IMR-90 (cell line): ENCODE measurements at regions not wholly inside any gene's neighbourhood (a gene's known extent, or its start where the extent isn't known, plus 50 kb on each side); places are given as distances from the start of the nearest gene placed in this dataset.

ENCODE experiments used
- ATAC-seq: fragments of 200-7000 bp; cut with Tn5 transposase; 2 replicates; pipeline ENCODE4 v1.9.1; 2020; ENCODE audit warnings: low read depth, mild to moderate bottlenecking, moderate library complexity
- BruUV-seq: library from RNA; stranded (reverse); fragments of 400-500 nt; replicated peaks from 2 replicates; lab custom pipeline; 2021; lab: Mats Ljungman, UMichigan
- CTCF ChIA-PET: fragments of 300-600 bp; formaldehyde crosslinking; extraction: SDS; loops from one replicate; lab custom pipeline; 2021; ENCODE audit warnings: antibody characterized with exemption; lab: Yijun Ruan, JAX
- POLR2A ChIA-PET: fragments of 300-600 bp; sonication (Branson Sonifier 250); formaldehyde crosslinking; loops from one replicate; lab custom pipeline; 2022; ENCODE audit warnings: antibody characterized with exemption; ENCODE audit not compliant: unreplicated experiment; lab: Charles Lee
- DNase-seq: peaks from one replicate; pipeline ENCODE4 v3.0.0; 2013
- H2AFZ ChIP-seq: replicated peaks from 2 replicates; pipeline ENCODE3; 2013; ENCODE audit warnings: low read length, mild to moderate bottlenecking; ENCODE audit not compliant: poor library complexity
- H2AK5ac ChIP-seq: 2 replicates; pipeline ENCODE4 v1.6.1; 2013; ENCODE audit warnings: low read depth, low read length, inconsistent platforms
- H2AK9ac ChIP-seq: replicated peaks from 2 replicates; pipeline ENCODE3; 2013; ENCODE audit warnings: mild to moderate bottlenecking, low read depth, low read length, moderate library complexity; ENCODE audit not compliant: poor library complexity
- H2BK120ac ChIP-seq: 2 replicates; pipeline ENCODE4 v1.6.1; 2013; ENCODE audit warnings: low read depth, low read length, inconsistent platforms
- H2BK15ac ChIP-seq: 3 replicates; pipeline ENCODE4 v1.6.1; 2013; ENCODE audit warnings: low read depth, low read length, inconsistent platforms
- H2BK20ac ChIP-seq: 2 replicates; pipeline ENCODE4 v1.6.1; 2013; ENCODE audit warnings: low read depth, mild to moderate bottlenecking, inconsistent platforms, low read length, moderate library complexity
- H2BK5ac ChIP-seq: 2 replicates; pipeline ENCODE4 v1.6.1; 2013; ENCODE audit warnings: mild to moderate bottlenecking, low read depth, low read length, inconsistent platforms; ENCODE audit not compliant: poor library complexity, severe bottlenecking
- H3K14ac ChIP-seq: replicated peaks from 2 replicates; pipeline ENCODE4 v1.6.1; 2013; ENCODE audit warnings: low read depth, low read length, inconsistent platforms
- H3K18ac ChIP-seq: 2 replicates; pipeline ENCODE4 v1.6.1; 2013; ENCODE audit warnings: low read depth, low read length, control low read depth
- H3K23ac ChIP-seq: 2 replicates; pipeline ENCODE4 v1.6.1; 2013; ENCODE audit warnings: low read depth, low read length, inconsistent platforms
- H3K27ac ChIP-seq: 2 replicates; pipeline ENCODE4 v1.5.1; 2013; ENCODE audit warnings: mild to moderate bottlenecking, control low read depth, low read length; ENCODE audit not compliant: insufficient read depth
- H3K27me3 ChIP-seq: 2 replicates; pipeline ENCODE4 v1.6.1; 2013; ENCODE audit warnings: low read length; ENCODE audit not compliant: control insufficient read depth, insufficient read depth
- H3K36me3 ChIP-seq: 2 replicates; pipeline ENCODE4 v1.6.1; 2013; ENCODE audit warnings: low read length, mixed read lengths; ENCODE audit not compliant: control insufficient read depth, insufficient read depth
- H3K4ac ChIP-seq: 2 replicates; pipeline ENCODE4 v1.6.1; 2013; ENCODE audit warnings: low read depth, low read length, inconsistent platforms
- H3K4me1 ChIP-seq: 2 replicates; pipeline ENCODE4 v1.6.1; 2013; ENCODE audit warnings: low read length, mixed read lengths; ENCODE audit not compliant: control insufficient read depth, insufficient read depth
- H3K4me2 ChIP-seq: 2 replicates; pipeline ENCODE4 v1.6.1; 2013; ENCODE audit warnings: low read depth, mild to moderate bottlenecking, control low read depth, low read length, moderate library complexity
- H3K4me3 ChIP-seq: 2 replicates; pipeline ENCODE4 v1.5.1; 2013; ENCODE audit warnings: low read depth, mild to moderate bottlenecking, control low read depth, low read length, moderate library complexity; ENCODE audit not compliant: insufficient read depth
- H3K56ac ChIP-seq: 2 replicates; pipeline ENCODE4 v1.6.1; 2013; ENCODE audit warnings: low read length, inconsistent platforms; ENCODE audit not compliant: insufficient read depth; ENCODE audit errors: extremely low read depth
- H3K79me1 ChIP-seq, 2 experiments: 2 replicates each; pipeline ENCODE4 v1.6.1; 2013; ENCODE audit warnings: low read length in 2 of 2, inconsistent platforms in 1 of 2, low read depth in 1 of 2
- H3K9ac ChIP-seq: 2 replicates; pipeline ENCODE4 v1.6.1; 2013; ENCODE audit warnings: low read depth, low read length, control low read depth
- H3K9me1 ChIP-seq: 2 replicates; pipeline ENCODE4 v1.6.1; 2013; ENCODE audit warnings: low read length, inconsistent platforms; ENCODE audit not compliant: insufficient read depth
- H3K9me3 ChIP-seq: 2 replicates; pipeline ENCODE4 v1.6.1; 2013; ENCODE audit warnings: low read length; ENCODE audit not compliant: control insufficient read depth, insufficient read depth
- H4K20me1 ChIP-seq: 2 replicates; pipeline ENCODE4 v1.6.1; 2013; ENCODE audit warnings: low read length, inconsistent platforms; ENCODE audit not compliant: insufficient read depth
- H4K5ac ChIP-seq: 2 replicates; pipeline ENCODE4 v1.6.1; 2013; ENCODE audit warnings: mild to moderate bottlenecking, low read depth, low read length, control low read depth
- H4K8ac ChIP-seq, 2 experiments: 2 replicates each; pipeline ENCODE4 v1.6.1; 2013; ENCODE audit warnings: low read depth in 2 of 2, low read length in 2 of 2, control low read depth in 1 of 2, inconsistent platforms in 1 of 2
- H4K91ac ChIP-seq: 2 replicates; pipeline ENCODE4 v1.6.1; 2013; ENCODE audit warnings: low read depth, low read length, inconsistent platforms; ENCODE audit not compliant: insufficient read depth
- FOS ChIP-seq: fragments of 150-350 bp; IDR thresholded peaks from 2 replicates; pipeline ENCODE4 v1.6.1; 2016; ENCODE audit warnings: low read depth, low read length
- POLR2A ChIP-seq: IDR thresholded peaks from 2 replicates; pipeline ENCODE4 v1.6.1; 2012; ENCODE audit warnings: mild to moderate bottlenecking, low read depth, low read length
- WGBS, 2 experiments: methylation state at CpG; one replicate each; pipeline versions ENCODE4 v1.1.5 to v1.1.7; 2013; ENCODE audit warnings: missing lambda C conversion rate in 2 of 2; ENCODE audit not compliant: insufficient read length in 1 of 2; ENCODE audit errors: extremely low coverage in 2 of 2; 5-methylcytosine and 5-hydroxymethylcytosine counted together
- dilution Hi-C: fragments of 300-500 bp; cut with HindIII; formaldehyde crosslinking; loops from one replicate; pipeline ENCODE4 v1.14.3; 2018; ENCODE audit warnings: low sequenced_read_pairs; ENCODE audit not compliant: unreplicated experiment
- in situ Hi-C: fragments of 300-500 bp; cut with MboI; formaldehyde crosslinking; loops from 3 replicates; pipeline ENCODE4 v1.14.3; 2019; ENCODE audit warnings: low sequenced_read_pairs, inconsistent platforms, mixed read lengths
- intact Hi-C: fragments of 100-400 bp; cut with micrococcal nuclease; formaldehyde crosslinking; loops from 2 replicates; pipeline ENCODE4 v1.10.0; 2022

DNA sequence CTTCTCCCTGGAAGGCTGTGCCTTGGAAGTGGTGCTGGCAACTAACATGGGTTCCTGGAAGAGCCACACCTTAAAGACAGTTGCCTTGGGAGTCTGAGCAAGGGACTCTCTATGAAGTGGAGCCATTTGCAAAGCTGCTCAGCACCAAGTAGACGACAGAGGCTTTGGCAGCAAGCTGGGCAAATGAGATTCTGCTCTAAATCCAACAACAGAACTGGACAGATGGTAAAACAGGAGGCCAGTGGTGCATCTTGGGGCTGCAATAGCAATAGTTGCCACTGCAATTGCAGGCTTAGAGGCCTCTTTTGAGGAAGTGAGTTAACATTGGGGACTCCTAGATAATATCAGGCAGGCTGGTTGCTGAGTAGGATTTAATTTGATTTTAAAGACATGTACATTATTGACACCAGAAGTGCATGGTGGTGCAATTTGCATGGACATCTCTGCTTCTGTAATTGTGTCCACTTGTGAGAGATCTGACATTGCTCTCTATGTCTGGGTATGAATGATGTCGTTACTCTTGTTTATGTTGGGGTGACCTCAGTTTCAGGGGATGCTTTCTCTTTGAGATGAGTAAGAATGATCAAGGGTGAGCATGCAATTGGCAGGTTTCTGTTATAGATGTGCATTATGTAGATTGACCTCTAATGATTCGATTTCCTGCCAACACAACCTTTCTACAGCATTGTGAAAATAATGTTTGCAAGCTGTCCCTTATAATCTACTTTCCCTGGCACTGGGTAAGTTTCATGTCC, 568.3 kb upstream of the MEX3C start:
- no peak overlapping the region for H3K4ac ChIP-seq
- no peaks in the 10 kb centered on the region for H3K4me1 ChIP-seq
- no peak overlapping the region for H3K27ac ChIP-seq
- no peak overlapping the region for H3K14ac ChIP-seq
- H3K4me3 ChIP-seq = no peak overlapping the region
- H3K9me1 ChIP-seq = no peaks in the 10 kb centered on the region
- no peaks in the 10 kb centered on the region for H3K79me1 ChIP-seq
- H3K23ac ChIP-seq = no peak overlapping the region
- DNase-seq (no peak), ATAC-seq (no peak)
- H2AK9ac ChIP-seq = no peak overlapping the region
- intact Hi-C loops (no loop called here), in situ Hi-C loops (no loop called here), dilution Hi-C loops (no loop called here)
- H4K8ac ChIP-seq = no peak overlapping the region
- H2BK15ac ChIP-seq = no peak overlapping the region
- no peak overlapping the region for H2BK5ac ChIP-seq
- TF ChIP-seq POLR2A = no peak
- TF ChIP-seq FOS = no peak
- no peak overlapping the region for H3K18ac ChIP-seq
- no peak overlapping the region for H3K4me2 ChIP-seq
- no peak overlapping the region for H2BK120ac ChIP-seq
- no peak overlapping the region for H3K9ac ChIP-seq
- H2BK20ac ChIP-seq = no peak overlapping the region
- H3K36me3 ChIP-seq = no peaks in the 10 kb centered on the region
- no peak overlapping the region for H2AFZ ChIP-seq
- H3K56ac ChIP-seq = no peak overlapping the region
- no peak overlapping the region for H4K5ac ChIP-seq
- H4K91ac ChIP-seq = no peak overlapping the region
- CTCF ChIA-PET = no interaction called here
- peaks cover 8% of the 10 kb centered on the region for H3K9me3 ChIP-seq
- POLR2A ChIA-PET = no interaction called here
- no peaks in the 10 kb centered on the region for H3K27me3 ChIP-seq
- no TSS peak for BruUV-seq
- H2AK5ac ChIP-seq = no peak overlapping the region
- no peaks in the 10 kb centered on the region for H4K20me1 ChIP-seq
- WGBS, 2 experiments = no CpG with 5 or more reads among the region's 3 CpGs
